Neural cell (in vitro differentiated cells): ENCODE measurements at regions not wholly inside any gene's neighbourhood (a gene's known extent, or its start where the extent isn't known, plus 50 kb on each side); places are given as distances from the start of the nearest gene placed in this dataset.

Source experiments
- H2AFZ ChIP-seq: fragments of 200-600, 300-800 bp; sonication (generic), shearing (Covaris generic); 2 replicates; pipeline ENCODE4 v1.6.0; 2014; ENCODE audit warnings: low read depth, mild to moderate bottlenecking, antibody characterized with exemption, low read length, moderate library complexity
- H3F3A ChIP-seq: fragments of 200-600 bp; shearing (Covaris generic); 2 replicates; pipeline ENCODE4 v1.6.1; 2016; ENCODE audit warnings: mild to moderate bottlenecking, moderate library complexity, mixed read lengths, antibody characterized with exemption, low read length; ENCODE audit not compliant: insufficient read depth, poor library complexity, severe bottlenecking
- H3K27ac ChIP-seq: fragments of 200-600, 300-800 bp; sonication (generic), shearing (Covaris generic); 2 replicates; pipeline ENCODE4 v1.5.1; 2014; ENCODE audit warnings: mild to moderate bottlenecking, low read length, moderate library complexity
- H3K27me3 ChIP-seq: fragments of 300-800, 200-600 bp; sonication (generic), shearing (Covaris generic); 2 replicates; pipeline ENCODE4 v1.6.0; 2014; ENCODE audit warnings: mild to moderate bottlenecking, low read depth, low read length, moderate library complexity; ENCODE audit not compliant: insufficient read depth
- H3K36me3 ChIP-seq: fragments of 300-800, 200-600 bp; sonication (generic), shearing (Covaris generic); 2 replicates; pipeline ENCODE4 v1.5.1; 2014; ENCODE audit warnings: mild to moderate bottlenecking, antibody characterized with exemption, low read length, moderate library complexity; ENCODE audit not compliant: insufficient read depth
- H3K4me2 ChIP-seq: fragments of 300-800, 200-600 bp; sonication (generic), shearing (Covaris generic); 2 replicates; pipeline ENCODE4 v1.6.0; 2014; ENCODE audit warnings: mild to moderate bottlenecking, low read length
- H3K4me3 ChIP-seq: fragments of 300-800, 200-600 bp; sonication (generic), shearing (Covaris generic); 2 replicates; pipeline ENCODE4 v1.5.1; 2014; ENCODE audit warnings: mild to moderate bottlenecking, low read length, moderate library complexity
- H3K79me2 ChIP-seq: fragments of 200-600 bp; shearing (Covaris generic); replicated peaks from 2 replicates; pipeline ENCODE4 v1.6.0; 2014; ENCODE audit warnings: mild to moderate bottlenecking, low read length, moderate library complexity; ENCODE audit not compliant: insufficient read depth
- H3K9ac ChIP-seq: fragments of 300-800, 200-600 bp; sonication (generic), shearing (Covaris generic); 2 replicates; pipeline ENCODE4 v1.6.1; 2016; ENCODE audit warnings: mild to moderate bottlenecking, low read length, mixed read lengths
- H3K9me2 ChIP-seq: fragments of 200-600 bp; shearing (Covaris generic); 2 replicates; pipeline ENCODE4 v1.6.1; 2016; ENCODE audit warnings: mild to moderate bottlenecking, low read length, mixed read lengths; ENCODE audit not compliant: insufficient read depth
- H3K9me3 ChIP-seq: fragments of 200-600, 300-800 bp; sonication (generic), shearing (Covaris generic); 2 replicates; pipeline ENCODE4 v1.6.1; 2016; ENCODE audit warnings: mild to moderate bottlenecking, mixed run types, low read length, moderate library complexity, mixed read lengths
- H4K20me1 ChIP-seq: fragments of 200-600 bp; shearing (Covaris generic); 2 replicates; pipeline ENCODE4 v1.6.1; 2016; ENCODE audit warnings: mild to moderate bottlenecking, mixed run types; ENCODE audit not compliant: insufficient read depth
- EP300 ChIP-seq: fragments of 450-650 bp; conservative IDR thresholded peaks from 2 replicates; pipeline ENCODE4 v1.6.1; 2014; ENCODE audit warnings: antibody characterized with exemption, mild to moderate bottlenecking, moderate library complexity; ENCODE audit not compliant: poor library complexity, severe bottlenecking
- EZH2 ChIP-seq: fragments of 200-600, 300-800 bp; shearing (Covaris generic), sonication (generic); IDR thresholded peaks from 2 replicates; pipeline ENCODE4 v1.6.1; 2014; ENCODE audit warnings: antibody characterized with exemption, low read length, borderline replicate concordance, mild to moderate bottlenecking; ENCODE audit not compliant: insufficient read depth, poor library complexity, severe bottlenecking
- MXI1 ChIP-seq: fragments of 450-650 bp; conservative IDR thresholded peaks from 2 replicates; pipeline ENCODE4 v1.6.1; 2014; ENCODE audit warnings: antibody characterized with exemption, mild to moderate bottlenecking; ENCODE audit not compliant: poor library complexity, severe bottlenecking
- POLR2AphosphoS5 ChIP-seq: IDR thresholded peaks from 2 replicates; pipeline ENCODE4 v1.6.1; 2012
- RAD21 ChIP-seq: fragments of 450-650 bp; conservative IDR thresholded peaks from 2 replicates; pipeline ENCODE4 v1.6.1; 2014; ENCODE audit warnings: antibody characterized with exemption, mild to moderate bottlenecking, moderate library complexity
- SMC3 ChIP-seq: fragments of 450-650 bp; conservative IDR thresholded peaks from 2 replicates; pipeline ENCODE4 v1.6.1; 2014; ENCODE audit warnings: antibody characterized with exemption, mild to moderate bottlenecking, moderate library complexity; ENCODE audit not compliant: poor library complexity
- TAF1 ChIP-seq: IDR thresholded peaks from 2 replicates; pipeline ENCODE4 v1.6.1; 2012; ENCODE audit warnings: low read depth
- TF ChIP-seq, protein P1 (sequence below): fragments of 450-650 bp; IDR thresholded peaks from 2 replicates; pipeline ENCODE4 v1.5.1; 2014; ENCODE audit warnings: antibody characterized with exemption, mild to moderate bottlenecking, moderate library complexity; ENCODE audit not compliant: poor library complexity, severe bottlenecking
- TF ChIP-seq, protein P2 (sequence below): IDR thresholded peaks from 2 replicates; pipeline ENCODE4 v1.6.1; 2012; ENCODE audit warnings: borderline replicate concordance

DNA sequence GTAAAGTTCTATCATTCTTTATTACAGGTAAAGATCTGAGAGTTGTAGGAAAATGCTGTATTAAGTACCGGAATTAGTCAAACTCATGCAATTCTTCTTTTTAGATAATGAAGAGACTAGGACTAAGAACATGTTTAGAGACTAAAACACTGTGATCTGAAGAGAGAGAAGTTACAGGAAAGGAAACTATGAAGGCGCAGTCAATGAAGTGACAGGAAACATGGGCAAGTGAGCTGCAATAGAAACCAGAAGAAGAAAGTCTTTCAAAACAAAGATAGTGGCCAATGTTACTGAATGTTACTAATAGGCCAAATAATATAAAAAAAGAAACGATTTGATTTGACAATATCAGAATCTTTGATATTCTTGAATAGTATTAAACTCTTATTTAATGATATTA is 659.4 kb upstream of the RGS18 start:
- H3K9me2 ChIP-seq = no peaks in the 10 kb centered on the region
- no peaks in the 10 kb centered on the region for H3K36me3 ChIP-seq
- no peaks in the 10 kb centered on the region for H3K79me2 ChIP-seq
- H3K9ac ChIP-seq = no peak overlapping the region
- no peak for TF ChIP-seq RAD21
- TF ChIP-seq EZH2 = no peak
- TF ChIP-seq, protein P1, sequence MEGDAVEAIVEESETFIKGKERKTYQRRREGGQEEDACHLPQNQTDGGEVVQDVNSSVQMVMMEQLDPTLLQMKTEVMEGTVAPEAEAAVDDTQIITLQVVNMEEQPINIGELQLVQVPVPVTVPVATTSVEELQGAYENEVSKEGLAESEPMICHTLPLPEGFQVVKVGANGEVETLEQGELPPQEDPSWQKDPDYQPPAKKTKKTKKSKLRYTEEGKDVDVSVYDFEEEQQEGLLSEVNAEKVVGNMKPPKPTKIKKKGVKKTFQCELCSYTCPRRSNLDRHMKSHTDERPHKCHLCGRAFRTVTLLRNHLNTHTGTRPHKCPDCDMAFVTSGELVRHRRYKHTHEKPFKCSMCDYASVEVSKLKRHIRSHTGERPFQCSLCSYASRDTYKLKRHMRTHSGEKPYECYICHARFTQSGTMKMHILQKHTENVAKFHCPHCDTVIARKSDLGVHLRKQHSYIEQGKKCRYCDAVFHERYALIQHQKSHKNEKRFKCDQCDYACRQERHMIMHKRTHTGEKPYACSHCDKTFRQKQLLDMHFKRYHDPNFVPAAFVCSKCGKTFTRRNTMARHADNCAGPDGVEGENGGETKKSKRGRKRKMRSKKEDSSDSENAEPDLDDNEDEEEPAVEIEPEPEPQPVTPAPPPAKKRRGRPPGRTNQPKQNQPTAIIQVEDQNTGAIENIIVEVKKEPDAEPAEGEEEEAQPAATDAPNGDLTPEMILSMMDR = no peak
- no peak for TF ChIP-seq POLR2AphosphoS5
- TF ChIP-seq TAF1 = no peak
- TF ChIP-seq EP300 = no peak
- TF ChIP-seq SMC3 = no peak
- no peak for TF ChIP-seq MXI1
- TF ChIP-seq, protein P2, sequence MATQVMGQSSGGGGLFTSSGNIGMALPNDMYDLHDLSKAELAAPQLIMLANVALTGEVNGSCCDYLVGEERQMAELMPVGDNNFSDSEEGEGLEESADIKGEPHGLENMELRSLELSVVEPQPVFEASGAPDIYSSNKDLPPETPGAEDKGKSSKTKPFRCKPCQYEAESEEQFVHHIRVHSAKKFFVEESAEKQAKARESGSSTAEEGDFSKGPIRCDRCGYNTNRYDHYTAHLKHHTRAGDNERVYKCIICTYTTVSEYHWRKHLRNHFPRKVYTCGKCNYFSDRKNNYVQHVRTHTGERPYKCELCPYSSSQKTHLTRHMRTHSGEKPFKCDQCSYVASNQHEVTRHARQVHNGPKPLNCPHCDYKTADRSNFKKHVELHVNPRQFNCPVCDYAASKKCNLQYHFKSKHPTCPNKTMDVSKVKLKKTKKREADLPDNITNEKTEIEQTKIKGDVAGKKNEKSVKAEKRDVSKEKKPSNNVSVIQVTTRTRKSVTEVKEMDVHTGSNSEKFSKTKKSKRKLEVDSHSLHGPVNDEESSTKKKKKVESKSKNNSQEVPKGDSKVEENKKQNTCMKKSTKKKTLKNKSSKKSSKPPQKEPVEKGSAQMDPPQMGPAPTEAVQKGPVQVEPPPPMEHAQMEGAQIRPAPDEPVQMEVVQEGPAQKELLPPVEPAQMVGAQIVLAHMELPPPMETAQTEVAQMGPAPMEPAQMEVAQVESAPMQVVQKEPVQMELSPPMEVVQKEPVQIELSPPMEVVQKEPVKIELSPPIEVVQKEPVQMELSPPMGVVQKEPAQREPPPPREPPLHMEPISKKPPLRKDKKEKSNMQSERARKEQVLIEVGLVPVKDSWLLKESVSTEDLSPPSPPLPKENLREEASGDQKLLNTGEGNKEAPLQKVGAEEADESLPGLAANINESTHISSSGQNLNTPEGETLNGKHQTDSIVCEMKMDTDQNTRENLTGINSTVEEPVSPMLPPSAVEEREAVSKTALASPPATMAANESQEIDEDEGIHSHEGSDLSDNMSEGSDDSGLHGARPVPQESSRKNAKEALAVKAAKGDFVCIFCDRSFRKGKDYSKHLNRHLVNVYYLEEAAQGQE = no peak
- H3K4me2 ChIP-seq = no peak overlapping the region
- no peak overlapping the region for H2AFZ ChIP-seq
- H3F3A ChIP-seq = no peaks in the 10 kb centered on the region
- no peak overlapping the region for H3K4me3 ChIP-seq
- no peak overlapping the region for H3K27ac ChIP-seq
- H4K20me1 ChIP-seq = no peaks in the 10 kb centered on the region
- H3K9me3 ChIP-seq = no peaks in the 10 kb centered on the region
- no peaks in the 10 kb centered on the region for H3K27me3 ChIP-seq

DNA sequence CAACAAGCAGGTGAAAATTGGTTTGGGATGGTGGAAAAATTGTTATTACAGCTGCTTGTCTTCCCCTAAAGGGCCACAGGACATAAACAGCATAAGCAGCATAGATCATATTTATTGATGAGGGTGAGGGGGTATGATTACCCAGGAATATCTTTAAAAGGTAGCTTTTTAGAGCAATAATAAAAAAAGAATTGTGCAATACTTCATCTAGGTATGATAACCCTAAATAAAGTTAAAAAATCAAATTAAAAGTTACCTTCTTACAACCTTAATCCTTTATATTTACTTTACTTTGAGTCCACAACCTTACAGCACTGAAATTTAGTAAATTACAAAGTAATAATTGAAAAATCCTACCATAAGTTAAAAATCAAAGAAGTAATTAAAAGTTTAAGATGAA is 653.3 kb upstream of the RGS18 start:
- Histone ChIP-seq H3K4me3 (no peak overlapping the region), H4K20me1 (no peaks in the 10 kb centered on the region), H3K27ac (no peak overlapping the region), H2AFZ (no peak overlapping the region), H3K27me3 (no peaks in the 10 kb centered on the region), H3K36me3 (no peaks in the 10 kb centered on the region), H3K79me2 (no peaks in the 10 kb centered on the region), H3K9ac (no peak overlapping the region), H3K9me2 (no peaks in the 10 kb centered on the region), H3K4me2 (no peak overlapping the region), H3K9me3 (no peaks in the 10 kb centered on the region), H3F3A (no peaks in the 10 kb centered on the region)
- TF ChIP-seq, protein P1 = no peak
